BE2C (cell line): ENCODE measurements at regions not wholly inside any gene's neighbourhood (a gene's known extent, or its start where the extent isn't known, plus 50 kb on each side); places are given as distances from the start of the nearest gene placed in this dataset.

Source experiments
- DNase-seq: peaks from one replicate; pipeline ENCODE4 v3.0.0-alpha.2; 2020
- H3K27me3 ChIP-seq: fragments of 250-450 bp; sonication (Bioruptor Pico); 2 replicates; pipeline ENCODE4 v1.5.1; 2020; ENCODE audit warnings: mild to moderate bottlenecking
- H3K36me3 ChIP-seq: fragments of 250-450 bp; sonication (Bioruptor Pico); 2 replicates; pipeline ENCODE4 v1.5.1; 2020; ENCODE audit warnings: mild to moderate bottlenecking
- H3K4me1 ChIP-seq: fragments of 250-450 bp; sonication (Bioruptor Pico); 2 replicates; pipeline ENCODE4 v1.5.1; 2020
- H3K4me3 ChIP-seq: 2 replicates; pipeline ENCODE4 v1.5.1; 2011; ENCODE audit warnings: low read depth, low read length
- H3K9me3 ChIP-seq: fragments of 250-450 bp; sonication (Bioruptor Pico); 2 replicates; pipeline ENCODE4 v1.5.1; 2020
- TF ChIP-seq, protein P1 (sequence below): IDR thresholded peaks from 2 replicates; pipeline ENCODE4 v1.5.1; 2012; ENCODE audit warnings: mild to moderate bottlenecking, low read depth, low read length

DNA sequence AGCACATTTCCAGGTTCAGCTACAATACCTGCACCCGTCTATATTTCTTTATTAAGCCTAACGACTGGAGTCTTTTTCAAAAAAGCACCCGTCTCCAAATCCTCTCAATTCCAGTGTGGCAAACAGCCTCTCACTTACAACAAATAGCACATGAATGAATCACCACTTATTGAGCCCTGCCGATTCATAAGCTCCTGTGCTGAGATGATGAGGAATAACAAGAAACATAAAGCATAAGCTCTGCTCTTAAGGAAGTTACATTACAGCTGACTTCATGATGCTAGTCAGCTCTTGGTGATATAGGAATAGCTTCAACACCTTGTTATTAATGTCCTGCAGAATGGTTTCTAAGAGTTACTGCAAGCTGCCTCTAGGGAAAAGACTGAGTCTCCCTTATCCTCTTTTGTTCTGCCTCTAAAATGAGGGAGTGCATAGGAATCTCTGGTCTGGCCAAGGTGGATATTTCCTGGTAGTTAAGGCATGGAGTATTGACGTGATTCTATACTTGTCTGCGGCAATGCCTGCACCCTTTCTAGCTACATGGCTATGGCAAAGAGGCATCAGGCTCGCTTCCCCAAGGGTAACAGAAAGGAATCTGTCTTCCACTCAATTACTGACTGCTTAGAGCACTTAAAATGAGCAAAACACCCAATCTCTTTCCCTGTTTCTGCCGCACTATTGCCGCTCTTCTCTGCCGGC is 195.7 kb downstream of the KLF12 start:
- Histone ChIP-seq H3K4me1 (peaks cover 3% of the 10 kb centered on the region), H3K27me3 (no peaks in the 10 kb centered on the region), H3K36me3 (no peaks in the 10 kb centered on the region), H3K4me3 (no peak overlapping the region), H3K9me3 (no peaks in the 10 kb centered on the region)
- TF ChIP-seq, protein P1, sequence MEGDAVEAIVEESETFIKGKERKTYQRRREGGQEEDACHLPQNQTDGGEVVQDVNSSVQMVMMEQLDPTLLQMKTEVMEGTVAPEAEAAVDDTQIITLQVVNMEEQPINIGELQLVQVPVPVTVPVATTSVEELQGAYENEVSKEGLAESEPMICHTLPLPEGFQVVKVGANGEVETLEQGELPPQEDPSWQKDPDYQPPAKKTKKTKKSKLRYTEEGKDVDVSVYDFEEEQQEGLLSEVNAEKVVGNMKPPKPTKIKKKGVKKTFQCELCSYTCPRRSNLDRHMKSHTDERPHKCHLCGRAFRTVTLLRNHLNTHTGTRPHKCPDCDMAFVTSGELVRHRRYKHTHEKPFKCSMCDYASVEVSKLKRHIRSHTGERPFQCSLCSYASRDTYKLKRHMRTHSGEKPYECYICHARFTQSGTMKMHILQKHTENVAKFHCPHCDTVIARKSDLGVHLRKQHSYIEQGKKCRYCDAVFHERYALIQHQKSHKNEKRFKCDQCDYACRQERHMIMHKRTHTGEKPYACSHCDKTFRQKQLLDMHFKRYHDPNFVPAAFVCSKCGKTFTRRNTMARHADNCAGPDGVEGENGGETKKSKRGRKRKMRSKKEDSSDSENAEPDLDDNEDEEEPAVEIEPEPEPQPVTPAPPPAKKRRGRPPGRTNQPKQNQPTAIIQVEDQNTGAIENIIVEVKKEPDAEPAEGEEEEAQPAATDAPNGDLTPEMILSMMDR: no peak
- DNase-seq: no peak

DNA sequence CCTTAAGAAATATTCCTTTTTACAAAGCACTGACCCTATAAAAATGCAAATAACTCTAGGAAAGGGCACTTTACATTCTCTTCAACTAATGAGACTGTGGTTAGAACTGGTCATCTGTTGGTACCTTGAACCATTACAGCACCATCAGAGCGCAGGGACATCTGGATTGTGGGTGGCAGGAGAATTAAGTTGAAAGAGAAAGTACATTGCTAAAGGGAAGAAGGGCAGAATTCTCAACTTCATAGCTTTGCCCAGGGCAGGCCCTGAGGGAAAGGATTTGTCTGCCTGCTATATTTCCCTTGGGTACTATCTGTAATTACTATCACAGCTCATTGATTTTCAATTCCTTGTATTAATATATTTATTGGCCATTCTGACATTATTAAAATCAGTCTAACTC is 196.8 kb downstream of the KLF12 start:
- H3K27me3 ChIP-seq: no peaks in the 10 kb centered on the region
- peaks cover 2% of the 10 kb centered on the region for H3K4me1 ChIP-seq
- H3K4me3 ChIP-seq: no peak overlapping the region
- DNase-seq: peak; percentile 11
- H3K9me3 ChIP-seq: no peaks in the 10 kb centered on the region
- no peaks in the 10 kb centered on the region for H3K36me3 ChIP-seq
- TF ChIP-seq, protein P1: no peak

DNA sequence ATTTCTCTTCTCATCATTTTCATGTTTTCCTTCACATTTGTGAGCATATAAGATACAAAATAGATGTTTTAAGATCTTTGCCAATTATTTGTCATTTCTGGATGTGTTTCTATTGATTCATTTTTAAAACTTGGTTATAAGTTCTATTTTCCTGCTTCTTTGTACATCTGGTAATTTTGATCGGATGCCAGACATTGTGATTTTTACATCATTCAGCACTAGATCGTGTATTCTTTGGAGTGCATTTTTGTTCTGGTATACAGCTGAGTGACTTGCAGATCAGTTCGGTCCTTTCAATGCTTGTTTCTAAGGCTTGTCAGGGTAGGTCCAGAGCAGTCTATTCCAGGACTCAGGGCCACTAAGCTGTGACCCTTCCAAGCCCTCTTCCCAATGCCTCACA is 198.2 kb downstream of the KLF12 start:
- DNase-seq: no peak
- TF ChIP-seq, protein P1: no peak
- H3K36me3 ChIP-seq: no peaks in the 10 kb centered on the region
- H3K27me3 ChIP-seq: no peaks in the 10 kb centered on the region
- no peaks in the 10 kb centered on the region for H3K9me3 ChIP-seq
- peaks cover 2% of the 10 kb centered on the region for H3K4me1 ChIP-seq
- no peak overlapping the region for H3K4me3 ChIP-seq

DNA sequence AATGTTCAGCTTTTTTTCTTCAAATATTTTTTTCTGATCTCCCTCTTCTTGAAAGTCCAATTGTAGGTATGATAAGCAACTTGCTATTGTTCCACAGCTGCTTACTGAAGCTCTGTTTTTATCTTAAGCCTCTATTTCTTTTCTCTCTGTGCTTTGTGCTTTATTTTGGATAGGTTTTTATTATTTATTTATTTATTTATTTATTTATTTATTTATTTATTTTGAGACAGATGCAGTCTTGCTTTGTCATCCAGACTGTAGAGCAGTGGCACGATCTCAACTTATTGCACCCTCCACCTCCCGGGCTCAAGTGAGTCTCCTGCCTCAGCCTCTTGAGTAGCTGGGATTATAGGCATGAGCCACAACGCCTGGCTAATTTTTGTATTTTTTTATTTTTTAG is 199.4 kb downstream of the KLF12 start:
- TF ChIP-seq, protein P1: no peak
- H3K27me3 ChIP-seq: no peaks in the 10 kb centered on the region
- no peaks in the 10 kb centered on the region for H3K9me3 ChIP-seq
- no peak overlapping the region for H3K4me3 ChIP-seq
- DNase-seq: no peak
- H3K4me1 ChIP-seq: peaks cover 2% of the 10 kb centered on the region
- H3K36me3 ChIP-seq: no peaks in the 10 kb centered on the region

DNA sequence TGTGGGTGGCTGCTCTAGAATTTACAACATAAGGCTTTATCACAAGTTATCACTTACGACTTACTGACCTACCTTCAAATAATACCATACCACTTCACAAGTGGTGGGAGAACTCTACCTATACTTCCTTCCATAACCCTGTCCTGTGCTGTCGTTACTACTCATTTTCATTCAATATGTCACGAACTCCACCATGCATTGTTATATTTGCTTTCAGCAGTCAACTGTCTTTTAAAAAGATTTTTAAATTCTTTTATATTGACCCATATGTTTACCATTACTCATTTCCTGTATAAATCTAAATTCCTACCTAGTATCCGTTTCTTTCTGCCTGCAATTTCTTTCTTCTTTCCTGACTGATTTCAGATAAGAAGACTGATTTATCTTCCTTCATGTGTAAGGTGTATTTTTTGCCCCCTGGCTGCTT is 200.0 kb downstream of the KLF12 start:
- Histone ChIP-seq H3K4me1 (peaks cover 2% of the 10 kb centered on the region), H3K36me3 (no peaks in the 10 kb centered on the region), H3K9me3 (no peaks in the 10 kb centered on the region), H3K4me3 (no peak overlapping the region), H3K27me3 (no peaks in the 10 kb centered on the region)
- no peak for DNase-seq
- TF ChIP-seq, protein P1: no peak

DNA sequence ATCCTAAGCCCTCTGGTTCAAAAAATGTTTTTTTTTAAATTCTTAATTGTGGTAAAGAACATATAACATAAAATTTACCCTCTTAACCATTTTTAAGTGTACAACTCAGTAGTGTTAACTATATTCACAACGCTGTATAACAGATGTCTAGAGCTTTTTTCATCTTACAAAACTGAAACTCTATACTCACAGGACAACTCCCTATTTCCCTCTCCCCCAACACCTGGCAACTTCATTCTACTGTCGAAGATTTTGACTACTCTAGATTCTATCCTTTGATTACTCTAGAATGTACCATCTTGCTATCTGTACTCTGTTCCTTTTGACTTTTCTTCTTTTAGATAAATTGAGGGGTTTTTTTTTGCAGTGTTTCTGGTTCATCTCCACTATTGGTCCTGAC is 200.4 kb downstream of the KLF12 start:
- Histone ChIP-seq H3K27me3 (no peaks in the 10 kb centered on the region), H3K9me3 (no peaks in the 10 kb centered on the region), H3K36me3 (no peaks in the 10 kb centered on the region), H3K4me3 (no peak overlapping the region), H3K4me1 (peaks cover 2% of the 10 kb centered on the region)
- TF ChIP-seq, protein P1: no peak
- no peak for DNase-seq
